Karpas-422 (cell line): ENCODE measurements at regions not wholly inside any gene's neighbourhood (a gene's known extent, or its start where the extent isn't known, plus 50 kb on each side); places are given as distances from the start of the nearest gene placed in this dataset.

Experiments used
- DNase-seq: peaks from one replicate; pipeline ENCODE4 v3.0.0-alpha.2; 2015
- H2AFZ ChIP-seq: fragments of 200-600 bp; sonication (generic); 2 replicates; pipeline ENCODE4 v1.6.1; 2014; ENCODE audit warnings: antibody characterized with exemption, low read length, mixed read lengths
- H3K27ac ChIP-seq: fragments of 200-600 bp; sonication (generic); 2 replicates; pipeline ENCODE4 v1.5.1; 2014; ENCODE audit warnings: mild to moderate bottlenecking, low read length, moderate library complexity
- H3K27me3 ChIP-seq: fragments of 200-600 bp; sonication (generic); 2 replicates; pipeline ENCODE4 v1.6.1; 2014; ENCODE audit warnings: low read length, mixed read lengths
- H3K36me3 ChIP-seq: fragments of 200-600 bp; sonication (generic); 2 replicates; pipeline ENCODE4 v1.6.1; 2014; ENCODE audit warnings: low read length, mixed read lengths; ENCODE audit not compliant: insufficient read depth
- H3K4me1 ChIP-seq: fragments of 200-600 bp; sonication (generic); 2 replicates; pipeline ENCODE4 v1.6.1; 2014; ENCODE audit warnings: mild to moderate bottlenecking, low read length, mixed read lengths
- H3K4me2 ChIP-seq: fragments of 200-600 bp; sonication (generic); 2 replicates; pipeline ENCODE4 v1.6.1; 2014; ENCODE audit warnings: low read length, low read depth, mild to moderate bottlenecking; ENCODE audit not compliant: poor library complexity, severe bottlenecking
- H3K4me3 ChIP-seq: fragments of 200-600 bp; sonication (generic); 2 replicates; pipeline ENCODE4 v1.5.1; 2014; ENCODE audit warnings: mild to moderate bottlenecking, antibody characterized with exemption, low read length, mixed read lengths
- H3K79me2 ChIP-seq: fragments of 200-600 bp; sonication (generic); 2 replicates; pipeline ENCODE4 v1.6.1; 2014; ENCODE audit warnings: mild to moderate bottlenecking, low read length, mixed read lengths
- H3K9ac ChIP-seq: fragments of 200-600 bp; sonication (generic); 2 replicates; pipeline ENCODE4 v1.6.0; 2014; ENCODE audit warnings: low read length
- H3K9me2 ChIP-seq: fragments of 200-600 bp; sonication (generic), shearing (Covaris generic); replicated peaks from 2 replicates; pipeline ENCODE4 v1.6.0; 2014; ENCODE audit warnings: mild to moderate bottlenecking, low read length, moderate library complexity; ENCODE audit not compliant: insufficient read depth
- H3K9me3 ChIP-seq: fragments of 300-700, 200-600 bp; sonication (generic); 2 replicates; pipeline ENCODE4 v1.6.1; 2014; ENCODE audit warnings: low read length, mixed read lengths
- H4K20me1 ChIP-seq: fragments of 200-600 bp; sonication (generic); 2 replicates; pipeline ENCODE4 v1.6.1; 2014; ENCODE audit warnings: mild to moderate bottlenecking, antibody characterized with exemption, low read length, low read depth; ENCODE audit not compliant: insufficient read depth

DNA sequence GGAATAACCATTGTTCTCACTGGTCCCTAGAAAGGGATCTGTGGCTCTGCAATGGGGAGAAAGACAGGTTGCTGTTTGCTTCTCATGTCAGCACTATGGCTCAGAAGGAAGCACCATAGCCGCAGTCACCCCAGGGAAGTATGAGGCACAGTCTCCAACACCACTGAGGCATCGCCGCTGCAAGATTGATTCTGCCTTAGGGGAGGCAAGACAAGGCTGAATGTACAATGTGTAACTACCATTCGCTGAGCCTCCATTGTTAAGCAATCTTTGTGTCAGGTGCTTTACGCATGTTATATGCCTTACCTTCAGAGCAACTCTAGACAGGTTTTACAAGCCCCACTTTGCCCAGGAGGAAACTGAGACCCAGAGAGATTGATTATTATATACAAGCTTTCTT is 100.7 kb upstream of the KCNMB2 start:
- no peaks in the 10 kb centered on the region for H3K27me3 ChIP-seq
- no peak overlapping the region for H3K4me2 ChIP-seq
- H4K20me1 ChIP-seq, result no peaks in the 10 kb centered on the region
- no peaks in the 10 kb centered on the region for H3K9me2 ChIP-seq
- no peaks in the 10 kb centered on the region for H3K9me3 ChIP-seq
- H3K4me1 ChIP-seq, result no peaks in the 10 kb centered on the region
- no peak overlapping the region for H3K4me3 ChIP-seq
- H3K79me2 ChIP-seq, result no peaks in the 10 kb centered on the region
- no peaks in the 10 kb centered on the region for H3K36me3 ChIP-seq
- no peak overlapping the region for H3K27ac ChIP-seq
- H3K9ac ChIP-seq, result no peak overlapping the region
- no peak for DNase-seq
- H2AFZ ChIP-seq, result no peak overlapping the region

DNA sequence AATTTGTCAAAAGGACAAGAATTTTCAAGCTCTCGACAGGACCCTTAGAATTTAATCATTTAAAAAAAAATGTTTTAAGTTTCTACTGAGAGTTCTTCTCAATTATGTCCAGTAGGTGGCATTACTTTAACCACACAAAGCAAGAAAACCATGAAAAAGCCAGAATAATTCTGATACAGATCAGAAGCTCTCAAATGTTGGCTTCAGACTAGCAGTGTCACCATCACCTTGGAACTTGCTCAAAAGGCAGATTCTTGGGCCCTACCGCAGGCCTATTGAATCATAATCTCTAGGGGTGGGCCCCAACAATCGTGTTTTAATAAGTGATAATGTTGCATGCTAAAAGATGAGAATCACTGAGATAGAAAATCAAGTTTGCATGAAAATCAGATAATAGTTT is 99.5 kb upstream of the KCNMB2 start:
- Histone ChIP-seq H3K4me1 (no peaks in the 10 kb centered on the region), H3K27ac (no peak overlapping the region), H2AFZ (no peak overlapping the region), H3K9me2 (no peaks in the 10 kb centered on the region), H3K4me3 (no peak overlapping the region), H3K4me2 (no peak overlapping the region), H3K79me2 (no peaks in the 10 kb centered on the region), H3K9ac (no peak overlapping the region), H4K20me1 (no peaks in the 10 kb centered on the region), H3K9me3 (no peaks in the 10 kb centered on the region), H3K27me3 (no peaks in the 10 kb centered on the region), H3K36me3 (no peaks in the 10 kb centered on the region)
- peak; percentile 73 for DNase-seq

DNA sequence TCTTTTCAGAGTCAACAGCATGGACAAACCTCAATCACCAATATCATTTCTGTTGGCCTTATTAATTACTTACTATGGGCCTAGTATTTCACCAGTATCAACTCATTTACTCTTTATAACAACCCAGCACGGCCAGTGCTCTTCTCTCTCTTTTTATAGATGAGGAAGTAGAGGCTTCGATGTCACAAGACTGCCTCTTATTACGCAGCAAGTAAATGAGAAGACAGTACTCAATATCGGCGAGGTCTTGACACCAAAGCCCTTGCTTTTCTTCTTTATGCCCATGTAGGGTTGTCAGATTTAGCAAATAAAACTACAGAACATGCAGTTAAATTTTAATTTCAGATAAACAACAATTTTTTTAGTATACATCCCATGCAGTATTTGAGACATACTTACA is 99.0 kb upstream of the KCNMB2 start:
- no peak overlapping the region for H2AFZ ChIP-seq
- no peaks in the 10 kb centered on the region for H3K36me3 ChIP-seq
- no peak for DNase-seq
- no peak overlapping the region for H3K4me2 ChIP-seq
- no peaks in the 10 kb centered on the region for H3K79me2 ChIP-seq
- H3K9me3 ChIP-seq, result no peaks in the 10 kb centered on the region
- no peaks in the 10 kb centered on the region for H3K9me2 ChIP-seq
- no peak overlapping the region for H3K9ac ChIP-seq
- no peaks in the 10 kb centered on the region for H3K4me1 ChIP-seq
- H4K20me1 ChIP-seq, result no peaks in the 10 kb centered on the region
- H3K27me3 ChIP-seq, result no peaks in the 10 kb centered on the region
- H3K4me3 ChIP-seq, result no peak overlapping the region
- H3K27ac ChIP-seq, result no peak overlapping the region

GRCh38 chr3:178439504-178439903 is 96.7 kb upstream of the KCNMB2 start:
- H3K4me2 ChIP-seq, result no peak overlapping the region
- H3K9me3 ChIP-seq, result no peaks in the 10 kb centered on the region
- no peak overlapping the region for H3K4me3 ChIP-seq
- no peak overlapping the region for H3K27ac ChIP-seq
- no peak for DNase-seq
- no peaks in the 10 kb centered on the region for H4K20me1 ChIP-seq
- H3K9me2 ChIP-seq, result no peaks in the 10 kb centered on the region
- no peaks in the 10 kb centered on the region for H3K79me2 ChIP-seq
- H3K27me3 ChIP-seq, result no peaks in the 10 kb centered on the region
- H3K4me1 ChIP-seq, result no peaks in the 10 kb centered on the region
- H3K36me3 ChIP-seq, result no peaks in the 10 kb centered on the region
- H3K9ac ChIP-seq, result no peak overlapping the region
- H2AFZ ChIP-seq, result no peak overlapping the region

- H4K20me1 ChIP-seq, result no peaks in the 10 kb centered on the region
Measured at GRCh38 chr3:178440043-178440442, 96.2 kb upstream of the KCNMB2 start.

DNA sequence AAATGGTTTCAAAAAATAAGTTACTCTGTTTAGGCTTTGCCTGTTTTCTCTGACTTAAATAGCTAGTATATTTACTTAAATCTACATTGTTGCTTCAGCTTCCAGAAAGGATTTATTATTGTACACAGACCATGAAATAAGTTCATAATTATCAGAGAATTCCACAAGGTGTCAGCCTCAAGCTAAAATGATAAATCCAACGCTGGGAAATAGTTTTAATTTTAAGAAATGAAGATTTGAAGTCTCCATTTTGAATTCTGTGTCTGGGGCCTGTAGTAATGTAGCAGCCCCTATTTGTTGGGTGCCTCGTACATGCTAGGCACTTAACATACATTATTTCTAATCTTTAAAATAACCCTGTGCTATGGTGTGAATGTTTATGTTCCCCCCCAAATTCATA is 92.6 kb upstream of the KCNMB2 start:
- Histone ChIP-seq H4K20me1 (no peaks in the 10 kb centered on the region), H3K79me2 (no peaks in the 10 kb centered on the region), H3K36me3 (no peaks in the 10 kb centered on the region), H3K27ac (no peak overlapping the region), H3K9me2 (no peaks in the 10 kb centered on the region), H3K4me2 (no peak overlapping the region), H3K9me3 (no peaks in the 10 kb centered on the region), H3K4me3 (no peak overlapping the region), H2AFZ (no peak overlapping the region), H3K4me1 (no peaks in the 10 kb centered on the region), H3K9ac (no peak overlapping the region), H3K27me3 (no peaks in the 10 kb centered on the region)
- DNase-seq, result no peak

More at GRCh38 chr3:178440043-178440442, 96.2 kb upstream of the KCNMB2 start:
- Histone ChIP-seq H3K9me2 (no peaks in the 10 kb centered on the region), H3K79me2 (no peaks in the 10 kb centered on the region), H3K4me2 (no peak overlapping the region), H3K27me3 (no peaks in the 10 kb centered on the region), H3K36me3 (no peaks in the 10 kb centered on the region), H3K4me1 (no peaks in the 10 kb centered on the region), H3K27ac (no peak overlapping the region), H3K9ac (no peak overlapping the region), H2AFZ (no peak overlapping the region), H3K9me3 (no peaks in the 10 kb centered on the region), H3K4me3 (no peak overlapping the region)
- no peak for DNase-seq

- Histone ChIP-seq H3K27me3 (no peaks in the 10 kb centered on the region), H3K4me3 (no peak overlapping the region), H2AFZ (no peak overlapping the region), H3K79me2 (no peaks in the 10 kb centered on the region), H4K20me1 (no peaks in the 10 kb centered on the region), H3K27ac (no peak overlapping the region), H3K9me2 (no peaks in the 10 kb centered on the region), H3K9ac (no peak overlapping the region), H3K36me3 (no peaks in the 10 kb centered on the region), H3K4me2 (no peak overlapping the region), H3K9me3 (no peaks in the 10 kb centered on the region), H3K4me1 (no peaks in the 10 kb centered on the region)
- DNase-seq, result no peak
Measured at GRCh38 chr3:178445139-178445538, 91.1 kb upstream of the KCNMB2 start.

DNA sequence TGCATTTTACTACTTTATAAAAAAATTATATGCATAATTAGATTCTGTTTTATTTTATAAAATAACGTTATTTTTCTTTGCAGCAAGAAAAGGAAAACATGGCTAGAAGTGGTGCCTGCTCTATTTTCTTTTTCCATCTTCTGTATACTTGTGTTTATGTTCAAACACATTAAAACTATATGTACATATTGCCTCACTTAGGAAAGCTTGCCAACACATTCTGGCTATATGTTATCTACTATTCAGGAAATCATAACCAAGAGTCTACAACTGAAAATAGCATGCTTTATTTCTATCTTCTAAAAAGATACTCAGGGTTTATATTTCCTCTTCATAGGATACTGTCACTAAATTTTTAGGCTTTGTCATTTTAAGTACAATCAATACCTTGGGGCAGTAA is 90.2 kb upstream of the KCNMB2 start:
- Histone ChIP-seq H2AFZ (no peak overlapping the region), H3K36me3 (no peaks in the 10 kb centered on the region), H3K9me2 (no peaks in the 10 kb centered on the region), H4K20me1 (no peaks in the 10 kb centered on the region), H3K4me1 (no peaks in the 10 kb centered on the region), H3K27ac (no peak overlapping the region), H3K9me3 (no peaks in the 10 kb centered on the region), H3K27me3 (no peaks in the 10 kb centered on the region), H3K79me2 (no peaks in the 10 kb centered on the region), H3K9ac (no peak overlapping the region), H3K4me3 (no peak overlapping the region), H3K4me2 (no peak overlapping the region)
- DNase-seq, result no peak

GRCh38 chr3:178450476-178450875 is 85.8 kb upstream of the KCNMB2 start:
- Histone ChIP-seq H3K27ac (no peak overlapping the region), H3K36me3 (no peaks in the 10 kb centered on the region), H3K27me3 (no peaks in the 10 kb centered on the region), H3K4me3 (no peak overlapping the region), H3K79me2 (no peaks in the 10 kb centered on the region), H3K4me1 (no peaks in the 10 kb centered on the region), H3K9ac (no peak overlapping the region), H3K9me2 (no peaks in the 10 kb centered on the region), H4K20me1 (no peaks in the 10 kb centered on the region), H3K9me3 (no peaks in the 10 kb centered on the region), H2AFZ (no peak overlapping the region), H3K4me2 (no peak overlapping the region)
- DNase-seq, result no peak
